H1 (cell line): ENCODE measurements at regions not wholly inside any gene's neighbourhood (a gene's known extent, or its start where the extent isn't known, plus 50 kb on each side); places are given as distances from the start of the nearest gene placed in this dataset.

Experiments used
- CEBPB ChIP-seq: IDR thresholded peaks from 2 replicates; pipeline ENCODE4 v1.6.1; 2012; ENCODE audit warnings: low read depth, low read length
- MAFK ChIP-seq: IDR thresholded peaks from 2 replicates; pipeline ENCODE4 v1.6.1; 2012; ENCODE audit warnings: low read depth, mild to moderate bottlenecking, improper control_type of control experiment, low read length
- TCF12 ChIP-seq: IDR thresholded peaks from 2 replicates; pipeline ENCODE4 v1.6.1; 2011; ENCODE audit warnings: low read depth, mild to moderate bottlenecking, low read length

- TF ChIP-seq MAFK (no peak), TCF12 (no peak), CEBPB (no peak)
- TF ChIP-seq, all 59 proteins: peak for 0
Observed at GRCh38 chr4:176413171-176413570, 93.4 kb downstream of the SPCS3 start (continued).
